K562 (cell line): ENCODE measurements at regions not wholly inside any gene's neighbourhood (a gene's known extent, or its start where the extent isn't known, plus 50 kb on each side); places are given as distances from the start of the nearest gene placed in this dataset.

ENCODE experiments used
- ATAC-seq: fragments of 200-7000 bp; cut with Tn5 transposase; 3 replicates; pipeline ENCODE4 v1.9.1; 2020; ENCODE audit warnings: moderate library complexity
- BruUV-seq: library from RNA; stranded (reverse); fragments of 400-500 nt; replicated peaks from 2 replicates; lab custom pipeline; 2021; lab: Mats Ljungman, UMichigan
- CTCF ChIA-PET: fragments of 300-600 bp; formaldehyde crosslinking; extraction: SDS; loops from one replicate; lab custom pipeline; 2021; ENCODE audit warnings: low intra/inter-chr PET ratio; lab: Yijun Ruan, JAX
- POLR2A ChIA-PET: fragments of 300-600, 350-650 bp; sonication (Branson Sonifier 250); formaldehyde crosslinking; extraction: SDS; loops from one replicate; lab custom pipeline; 2021; ENCODE audit warnings: antibody characterized with exemption, inconsistent platforms; lab: Yijun Ruan, JAX
- DNase-seq, 4 experiments: peaks; one replicate each; pipeline versions ENCODE4 v3.0.0 to v3.0.0-alpha.2; 2011 to 2018; ENCODE audit warnings: low spot score in 3 of 4, mixed read lengths in 3 of 4; ENCODE audit errors: extremely low read depth in 1 of 4
- FAIRE-seq: peaks from 2 replicates; lab custom pipeline; 2011; peaks lifted over from hg19 to GRCh38; lab: Jason Lieb, UNC
- H2AFZ ChIP-seq: 2 replicates; pipeline ENCODE4 v1.6.0; 2011; ENCODE audit warnings: low read depth, low read length, control low read depth, inconsistent platforms
- H3K27ac ChIP-seq: fragments of 200-600 bp; 3 replicates; pipeline ENCODE4 v1.8.0; 2011; ENCODE audit warnings: low read depth, mild to moderate bottlenecking, control low read depth, inconsistent platforms, low read length, moderate library complexity, mixed read lengths; ENCODE audit errors: extremely low read depth
- H3K27me3 ChIP-seq, 2 experiments: fragments of 300-600 bp in 1 of 2; 2 replicates in 1 of 2; 3 replicates in 1 of 2; pipeline versions ENCODE4 v1.6.0 to v1.8.0; 2011; ENCODE audit warnings: inconsistent platforms in 2 of 2, low read length in 2 of 2, mild to moderate bottlenecking in 1 of 2, mixed read lengths in 1 of 2, moderate library complexity in 1 of 2; ENCODE audit not compliant: control insufficient read depth in 2 of 2, insufficient read depth in 2 of 2
- H3K36me3 ChIP-seq: fragments of 300-600 bp; 3 replicates; pipeline ENCODE4 v1.8.0; 2011; ENCODE audit warnings: mild to moderate bottlenecking, low read length, inconsistent platforms; ENCODE audit not compliant: control insufficient read depth, insufficient read depth
- H3K4me1 ChIP-seq, 2 experiments: fragments of 200-600 bp in 1 of 2; replicated peaks in 1 of 2; 2 replicates in 1 of 2; 3 replicates in 1 of 2; pipeline versions ENCODE4 v1.5.1 to v1.8.0; 2011; ENCODE audit warnings: inconsistent platforms in 2 of 2, low read length in 2 of 2, mild to moderate bottlenecking in 1 of 2, mixed read lengths in 1 of 2, moderate library complexity in 1 of 2; ENCODE audit not compliant: control insufficient read depth in 2 of 2, insufficient read depth in 2 of 2
- H3K4me2 ChIP-seq: 2 replicates; pipeline ENCODE4 v1.6.1; 2011; ENCODE audit warnings: low read length, control low read depth, inconsistent platforms, mixed read lengths; ENCODE audit not compliant: insufficient read depth
- H3K4me3 ChIP-seq: fragments of 200-600 bp; sonication (generic), shearing (Covaris generic); 2 replicates; pipeline ENCODE4 v1.5.1; 2016; ENCODE audit warnings: control low read depth, inconsistent platforms
- H3K79me2 ChIP-seq: fragments of 200-600 bp; 3 replicates; pipeline ENCODE4 v1.8.0; 2011; ENCODE audit warnings: low read length, inconsistent platforms; ENCODE audit not compliant: control insufficient read depth, insufficient read depth
- H3K9ac ChIP-seq, 2 experiments: 2 replicates each; pipeline versions ENCODE4 v1.6.0 to v1.6.1; 2011; ENCODE audit warnings: low read depth in 2 of 2, low read length in 2 of 2, control low read depth in 1 of 2, inconsistent platforms in 1 of 2, mild to moderate bottlenecking in 1 of 2, mixed read lengths in 1 of 2; ENCODE audit not compliant: insufficient read depth in 1 of 2
- H3K9me1 ChIP-seq: one replicate; pipeline ENCODE4 v1.6.0; 2011; ENCODE audit warnings: inconsistent platforms, mild to moderate bottlenecking, low read length, moderate library complexity; ENCODE audit not compliant: control insufficient read depth, insufficient read depth
- H3K9me3 ChIP-seq: replicated peaks from 2 replicates; pipeline ENCODE4 v1.5.1; 2011; ENCODE audit warnings: low read depth, low read length, inconsistent platforms; ENCODE audit not compliant: control insufficient read depth, insufficient read depth
- H4K20me1 ChIP-seq: replicated peaks from 2 replicates; pipeline ENCODE4 v1.6.1; 2011; ENCODE audit warnings: low read length, inconsistent platforms, mixed read lengths; ENCODE audit not compliant: control insufficient read depth, insufficient read depth
- FIP1L1 ChIP-seq: fragments of 200-400 bp; formaldehyde crosslinking; IDR thresholded peaks from 2 replicates; pipeline ENCODE4 v1.6.1; 2018; ENCODE audit warnings: mild to moderate bottlenecking, low read depth, low read length; ENCODE audit not compliant: poor library complexity, severe bottlenecking
- NR2F6 ChIP-seq: fragments of 450-650 bp; formaldehyde crosslinking; IDR thresholded peaks from 2 replicates; pipeline ENCODE4 v1.4.0; 2020; ENCODE audit warnings: mild to moderate bottlenecking
- RCOR1 ChIP-seq, 2 experiments: IDR thresholded peaks; 2 replicates each; pipeline ENCODE4 v1.6.1; 2012; ENCODE audit warnings: low read depth in 2 of 2, low read length in 2 of 2, borderline replicate concordance in 1 of 2, improper control_type of control experiment in 1 of 2
- TCF7L2 ChIP-seq: fragments of 150-350 bp; IDR thresholded peaks from 2 replicates; pipeline ENCODE4 v1.6.1; 2016; ENCODE audit warnings: low read depth, mild to moderate bottlenecking, low read length, moderate library complexity
- WGBS: fragments of 100-300 bp; shearing (Covaris generic); methylation state at CpG from one replicate; pipeline ENCODE4 v1.1.6; 2016; ENCODE audit warnings: low coverage, mixed read lengths; ENCODE audit not compliant: insufficient coverage; ENCODE audit errors: missing lambda C conversion rate; 5-methylcytosine and 5-hydroxymethylcytosine counted together
- in situ Hi-C: fragments of 300-500 bp; cut with MboI; formaldehyde crosslinking; loops from 4 replicates; pipeline ENCODE4 v1.15.0; 2018; ENCODE audit warnings: inconsistent platforms, mixed read lengths
- intact Hi-C: fragments of 100-400 bp; cut with micrococcal nuclease; formaldehyde crosslinking; loops from 2 replicates; pipeline ENCODE4 v1.14.2; 2022
- TF ChIP-seq, protein P1 (sequence below): conservative IDR thresholded peaks from 2 replicates; pipeline ENCODE4 v1.6.1; 2011; ENCODE audit warnings: low read depth, mild to moderate bottlenecking, low read length; ENCODE audit not compliant: control insufficient read depth
- TF ChIP-seq, protein P2 (sequence below): sonication (generic); formaldehyde crosslinking; IDR thresholded peaks from 2 replicates; pipeline ENCODE4 v1.8.0; 2022; ENCODE audit warnings: mild to moderate bottlenecking, low read depth, missing genetic modification reagents

DNA sequence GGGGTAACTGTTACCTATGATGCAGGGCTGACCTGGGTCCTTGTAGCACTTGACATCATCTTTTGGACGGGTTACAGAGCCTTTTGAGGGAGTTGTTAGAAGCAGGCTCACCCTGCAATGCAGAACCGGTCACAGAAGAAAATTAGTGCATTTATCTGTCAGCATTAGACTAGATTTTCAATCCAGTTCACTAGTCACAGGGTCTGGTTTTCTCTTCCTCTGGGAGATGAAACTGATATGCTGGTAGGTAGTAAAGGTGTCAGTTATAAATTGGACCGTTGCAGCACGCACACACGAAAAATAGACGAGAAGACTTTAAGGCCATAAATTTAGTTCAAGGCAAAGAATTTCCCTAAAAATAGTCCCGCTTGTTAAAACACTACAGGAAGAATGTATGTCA lies 532.3 kb upstream of the ATP11B start (continued):
- TF ChIP-seq, protein P1, sequence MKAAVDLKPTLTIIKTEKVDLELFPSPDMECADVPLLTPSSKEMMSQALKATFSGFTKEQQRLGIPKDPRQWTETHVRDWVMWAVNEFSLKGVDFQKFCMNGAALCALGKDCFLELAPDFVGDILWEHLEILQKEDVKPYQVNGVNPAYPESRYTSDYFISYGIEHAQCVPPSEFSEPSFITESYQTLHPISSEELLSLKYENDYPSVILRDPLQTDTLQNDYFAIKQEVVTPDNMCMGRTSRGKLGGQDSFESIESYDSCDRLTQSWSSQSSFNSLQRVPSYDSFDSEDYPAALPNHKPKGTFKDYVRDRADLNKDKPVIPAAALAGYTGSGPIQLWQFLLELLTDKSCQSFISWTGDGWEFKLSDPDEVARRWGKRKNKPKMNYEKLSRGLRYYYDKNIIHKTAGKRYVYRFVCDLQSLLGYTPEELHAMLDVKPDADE, result no peak
- TF ChIP-seq TCF7L2, result no peak
- TF ChIP-seq, protein P2, sequence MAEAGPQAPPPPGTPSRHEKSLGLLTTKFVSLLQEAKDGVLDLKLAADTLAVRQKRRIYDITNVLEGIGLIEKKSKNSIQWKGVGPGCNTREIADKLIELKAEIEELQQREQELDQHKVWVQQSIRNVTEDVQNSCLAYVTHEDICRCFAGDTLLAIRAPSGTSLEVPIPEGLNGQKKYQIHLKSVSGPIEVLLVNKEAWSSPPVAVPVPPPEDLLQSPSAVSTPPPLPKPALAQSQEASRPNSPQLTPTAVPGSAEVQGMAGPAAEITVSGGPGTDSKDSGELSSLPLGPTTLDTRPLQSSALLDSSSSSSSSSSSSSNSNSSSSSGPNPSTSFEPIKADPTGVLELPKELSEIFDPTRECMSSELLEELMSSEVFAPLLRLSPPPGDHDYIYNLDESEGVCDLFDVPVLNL, result no peak

DNA sequence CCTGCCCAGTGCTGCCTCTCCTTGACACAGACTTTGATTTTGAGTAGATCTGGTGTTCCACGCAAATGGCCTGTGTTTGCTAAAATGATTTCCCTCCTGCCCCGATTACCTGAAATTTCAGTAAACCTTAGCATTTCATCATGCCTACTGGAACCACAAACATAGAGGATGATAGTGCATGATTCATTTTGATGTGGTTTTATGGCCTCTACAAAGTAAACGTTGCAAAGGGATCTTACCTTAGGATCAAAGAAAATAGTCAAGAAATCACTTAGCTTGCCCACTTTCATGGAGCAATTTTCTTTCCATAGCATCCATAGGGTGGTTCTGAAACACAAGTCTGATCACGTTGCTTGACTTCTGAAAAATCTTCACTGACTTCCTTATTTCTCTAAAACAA lies 524.6 kb upstream of the ATP11B start:
- Histone ChIP-seq H3K4me1 (no peaks in the 10 kb centered on the region), H3K9me3 (no peaks in the 10 kb centered on the region), H3K27me3 (no peaks in the 10 kb centered on the region), H2AFZ (no peak overlapping the region), H3K27ac (no peak overlapping the region), H3K79me2 (no peaks in the 10 kb centered on the region), H3K4me2 (no peak overlapping the region), H3K9me1 (no peaks in the 10 kb centered on the region), H3K9ac (no peak overlapping the region), H4K20me1 (no peaks in the 10 kb centered on the region), H3K36me3 (no peaks in the 10 kb centered on the region), H3K4me3 (no peak overlapping the region)
- no peak for FAIRE-seq
- ChIA-PET CTCF (no interaction called here), POLR2A (no interaction called here)
- ATAC-seq, result no peak
- in situ Hi-C loops (no loop called here), intact Hi-C loops (no loop called here)
- WGBS, result 0% methylated on average over 4 of the region's 4 CpGs
- no peak for DNase-seq
- TF ChIP-seq FIP1L1, result no peak
- no peak for TF ChIP-seq NR2F6
- no peak for TF ChIP-seq RCOR1 (IDR thresholded peaks at IDR 0.05; ENCODE audit: borderline replicate concordance in 1 of 2, low read depth in 2 of 2, low read length in 2 of 2)
- no TSS peak for BruUV-seq
